IMR-90 (cell line): ENCODE measurements at regions not wholly inside any gene's neighbourhood (a gene's known extent, or its start where the extent isn't known, plus 50 kb on each side); places are given as distances from the start of the nearest gene placed in this dataset.

ENCODE experiments used
- ATAC-seq: fragments of 200-7000 bp; cut with Tn5 transposase; 2 replicates; pipeline ENCODE4 v1.9.1; 2020; ENCODE audit warnings: low read depth, mild to moderate bottlenecking, moderate library complexity
- BruUV-seq: library from RNA; stranded (reverse); fragments of 400-500 nt; replicated peaks from 2 replicates; lab custom pipeline; 2021; lab: Mats Ljungman, UMichigan
- CTCF ChIA-PET: fragments of 300-600 bp; formaldehyde crosslinking; extraction: SDS; loops from one replicate; lab custom pipeline; 2021; ENCODE audit warnings: antibody characterized with exemption; lab: Yijun Ruan, JAX
- POLR2A ChIA-PET: fragments of 300-600 bp; sonication (Branson Sonifier 250); formaldehyde crosslinking; loops from one replicate; lab custom pipeline; 2022; ENCODE audit warnings: antibody characterized with exemption; ENCODE audit not compliant: unreplicated experiment; lab: Charles Lee
- DNase-seq: peaks from one replicate; pipeline ENCODE4 v3.0.0; 2013
- H2AFZ ChIP-seq: replicated peaks from 2 replicates; pipeline ENCODE3; 2013; ENCODE audit warnings: low read length, mild to moderate bottlenecking; ENCODE audit not compliant: poor library complexity
- H2AK5ac ChIP-seq: 2 replicates; pipeline ENCODE4 v1.6.1; 2013; ENCODE audit warnings: low read depth, low read length, inconsistent platforms
- H2AK9ac ChIP-seq: replicated peaks from 2 replicates; pipeline ENCODE3; 2013; ENCODE audit warnings: mild to moderate bottlenecking, low read depth, low read length, moderate library complexity; ENCODE audit not compliant: poor library complexity
- H2BK120ac ChIP-seq: 2 replicates; pipeline ENCODE4 v1.6.1; 2013; ENCODE audit warnings: low read depth, low read length, inconsistent platforms
- H2BK15ac ChIP-seq: 3 replicates; pipeline ENCODE4 v1.6.1; 2013; ENCODE audit warnings: low read depth, low read length, inconsistent platforms
- H2BK20ac ChIP-seq: 2 replicates; pipeline ENCODE4 v1.6.1; 2013; ENCODE audit warnings: low read depth, mild to moderate bottlenecking, inconsistent platforms, low read length, moderate library complexity
- H2BK5ac ChIP-seq: 2 replicates; pipeline ENCODE4 v1.6.1; 2013; ENCODE audit warnings: mild to moderate bottlenecking, low read depth, low read length, inconsistent platforms; ENCODE audit not compliant: poor library complexity, severe bottlenecking
- H3K14ac ChIP-seq: replicated peaks from 2 replicates; pipeline ENCODE4 v1.6.1; 2013; ENCODE audit warnings: low read depth, low read length, inconsistent platforms
- H3K18ac ChIP-seq: 2 replicates; pipeline ENCODE4 v1.6.1; 2013; ENCODE audit warnings: low read depth, low read length, control low read depth
- H3K23ac ChIP-seq: 2 replicates; pipeline ENCODE4 v1.6.1; 2013; ENCODE audit warnings: low read depth, low read length, inconsistent platforms
- H3K27ac ChIP-seq: 2 replicates; pipeline ENCODE4 v1.5.1; 2013; ENCODE audit warnings: mild to moderate bottlenecking, control low read depth, low read length; ENCODE audit not compliant: insufficient read depth
- H3K27me3 ChIP-seq: 2 replicates; pipeline ENCODE4 v1.6.1; 2013; ENCODE audit warnings: low read length; ENCODE audit not compliant: control insufficient read depth, insufficient read depth
- H3K36me3 ChIP-seq: 2 replicates; pipeline ENCODE4 v1.6.1; 2013; ENCODE audit warnings: low read length, mixed read lengths; ENCODE audit not compliant: control insufficient read depth, insufficient read depth
- H3K4ac ChIP-seq: 2 replicates; pipeline ENCODE4 v1.6.1; 2013; ENCODE audit warnings: low read depth, low read length, inconsistent platforms
- H3K4me1 ChIP-seq: 2 replicates; pipeline ENCODE4 v1.6.1; 2013; ENCODE audit warnings: low read length, mixed read lengths; ENCODE audit not compliant: control insufficient read depth, insufficient read depth
- H3K4me2 ChIP-seq: 2 replicates; pipeline ENCODE4 v1.6.1; 2013; ENCODE audit warnings: low read depth, mild to moderate bottlenecking, control low read depth, low read length, moderate library complexity
- H3K4me3 ChIP-seq: 2 replicates; pipeline ENCODE4 v1.5.1; 2013; ENCODE audit warnings: low read depth, mild to moderate bottlenecking, control low read depth, low read length, moderate library complexity; ENCODE audit not compliant: insufficient read depth
- H3K56ac ChIP-seq: 2 replicates; pipeline ENCODE4 v1.6.1; 2013; ENCODE audit warnings: low read length, inconsistent platforms; ENCODE audit not compliant: insufficient read depth; ENCODE audit errors: extremely low read depth
- H3K79me1 ChIP-seq, 2 experiments: 2 replicates each; pipeline ENCODE4 v1.6.1; 2013; ENCODE audit warnings: low read length in 2 of 2, inconsistent platforms in 1 of 2, low read depth in 1 of 2
- H3K9ac ChIP-seq: 2 replicates; pipeline ENCODE4 v1.6.1; 2013; ENCODE audit warnings: low read depth, low read length, control low read depth
- H3K9me1 ChIP-seq: 2 replicates; pipeline ENCODE4 v1.6.1; 2013; ENCODE audit warnings: low read length, inconsistent platforms; ENCODE audit not compliant: insufficient read depth
- H3K9me3 ChIP-seq: 2 replicates; pipeline ENCODE4 v1.6.1; 2013; ENCODE audit warnings: low read length; ENCODE audit not compliant: control insufficient read depth, insufficient read depth
- H4K20me1 ChIP-seq: 2 replicates; pipeline ENCODE4 v1.6.1; 2013; ENCODE audit warnings: low read length, inconsistent platforms; ENCODE audit not compliant: insufficient read depth
- H4K5ac ChIP-seq: 2 replicates; pipeline ENCODE4 v1.6.1; 2013; ENCODE audit warnings: mild to moderate bottlenecking, low read depth, low read length, control low read depth
- H4K8ac ChIP-seq, 2 experiments: 2 replicates each; pipeline ENCODE4 v1.6.1; 2013; ENCODE audit warnings: low read depth in 2 of 2, low read length in 2 of 2, control low read depth in 1 of 2, inconsistent platforms in 1 of 2
- H4K91ac ChIP-seq: 2 replicates; pipeline ENCODE4 v1.6.1; 2013; ENCODE audit warnings: low read depth, low read length, inconsistent platforms; ENCODE audit not compliant: insufficient read depth
- BHLHE40 ChIP-seq: fragments of 150-350 bp; IDR thresholded peaks from 2 replicates; pipeline ENCODE4 v1.6.1; 2016; ENCODE audit warnings: mild to moderate bottlenecking, low read depth, low read length
- CEBPB ChIP-seq: IDR thresholded peaks from 2 replicates; pipeline ENCODE4 v1.6.1; 2012; ENCODE audit warnings: low read depth, low read length, improper control_type of control experiment
- CHD1 ChIP-seq: IDR thresholded peaks from 2 replicates; pipeline ENCODE4 v1.6.1; 2012; ENCODE audit warnings: low read depth, low read length, improper control_type of control experiment
- CTCF ChIP-seq: conservative IDR thresholded peaks from 2 replicates; pipeline ENCODE4 v1.5.1; 2012; ENCODE audit warnings: mild to moderate bottlenecking, low read depth, low read length, improper control_type of control experiment
- ELK1 ChIP-seq: fragments of 150-350 bp; IDR thresholded peaks from 2 replicates; pipeline ENCODE4 v1.6.1; 2016; ENCODE audit warnings: low read depth, mild to moderate bottlenecking, low read length, moderate library complexity, borderline replicate concordance
- FOS ChIP-seq: fragments of 150-350 bp; IDR thresholded peaks from 2 replicates; pipeline ENCODE4 v1.6.1; 2016; ENCODE audit warnings: low read depth, low read length
- MAFK ChIP-seq: IDR thresholded peaks from 2 replicates; pipeline ENCODE4 v1.6.1; 2012; ENCODE audit warnings: low read depth, low read length, improper control_type of control experiment
- MXI1 ChIP-seq: IDR thresholded peaks from 2 replicates; pipeline ENCODE4 v1.6.1; 2012; ENCODE audit warnings: low read depth, mild to moderate bottlenecking, low read length, moderate library complexity, borderline replicate concordance
- RAD21 ChIP-seq: IDR thresholded peaks from 2 replicates; pipeline ENCODE4 v1.6.1; 2012; ENCODE audit warnings: low read length, improper control_type of control experiment
- RCOR1 ChIP-seq: IDR thresholded peaks from 2 replicates; pipeline ENCODE4 v1.6.1; 2012; ENCODE audit warnings: mild to moderate bottlenecking, low read length, improper control_type of control experiment; ENCODE audit not compliant: insufficient replicate concordance
- RFX5 ChIP-seq: IDR thresholded peaks from 2 replicates; pipeline ENCODE4 v1.8.0; 2012; ENCODE audit warnings: low read depth, mild to moderate bottlenecking, low read length, moderate library complexity
- SMC3 ChIP-seq: fragments of 150-350 bp; IDR thresholded peaks from 2 replicates; pipeline ENCODE4 v1.6.1; 2016; ENCODE audit warnings: low read depth, mild to moderate bottlenecking, antibody characterized with exemption, low read length, moderate library complexity
- WGBS, 2 experiments: methylation state at CpG; one replicate each; pipeline versions ENCODE4 v1.1.5 to v1.1.7; 2013; ENCODE audit warnings: missing lambda C conversion rate in 2 of 2; ENCODE audit not compliant: insufficient read length in 1 of 2; ENCODE audit errors: extremely low coverage in 2 of 2; 5-methylcytosine and 5-hydroxymethylcytosine counted together
- dilution Hi-C: fragments of 300-500 bp; cut with HindIII; formaldehyde crosslinking; loops from one replicate; pipeline ENCODE4 v1.14.3; 2018; ENCODE audit warnings: low sequenced_read_pairs; ENCODE audit not compliant: unreplicated experiment
- in situ Hi-C: fragments of 300-500 bp; cut with MboI; formaldehyde crosslinking; loops from 3 replicates; pipeline ENCODE4 v1.14.3; 2019; ENCODE audit warnings: low sequenced_read_pairs, inconsistent platforms, mixed read lengths
- intact Hi-C: fragments of 100-400 bp; cut with micrococcal nuclease; formaldehyde crosslinking; loops from 2 replicates; pipeline ENCODE4 v1.10.0; 2022

- no peak overlapping the region for H3K27ac ChIP-seq
- no peak overlapping the region for H3K4me3 ChIP-seq
- no peak overlapping the region for H3K4ac ChIP-seq
- dilution Hi-C loops = no loop called here
- H4K20me1 ChIP-seq = no peaks in the 10 kb centered on the region
- H3K9me3 ChIP-seq = no peaks in the 10 kb centered on the region
- DNase-seq (no peak), ATAC-seq (no peak)
- H3K23ac ChIP-seq = no peak overlapping the region
- in situ Hi-C loops = no loop called here
- H2AFZ ChIP-seq = no peak overlapping the region
- no peak overlapping the region for H3K18ac ChIP-seq
- H2BK20ac ChIP-seq = no peak overlapping the region
- H3K56ac ChIP-seq = no peak overlapping the region
- H3K9me1 ChIP-seq = no peaks in the 10 kb centered on the region
- WGBS, 2 experiments = no CpG with 5 or more reads among the region's 4 CpGs
- TF ChIP-seq ELK1 (no peak), MXI1 (no peak), RAD21 (no peak), SMC3 (no peak), FOS (no peak), CEBPB (no peak), MAFK (no peak), CHD1 (no peak), RFX5 (no peak), BHLHE40 (no peak), CTCF (no peak), RCOR1 (no peak)
- no peak overlapping the region for H2BK120ac ChIP-seq
- no peak overlapping the region for H4K8ac ChIP-seq
- H2AK5ac ChIP-seq = no peak overlapping the region
- H2BK15ac ChIP-seq = no peak overlapping the region
- BruUV-seq = no TSS peak
- H2BK5ac ChIP-seq = no peak overlapping the region
- no peak overlapping the region for H4K91ac ChIP-seq
- H4K5ac ChIP-seq = no peak overlapping the region
- no peak overlapping the region for H3K9ac ChIP-seq
- H3K4me1 ChIP-seq = no peaks in the 10 kb centered on the region
- POLR2A ChIA-PET = no interaction called here
- H3K14ac ChIP-seq = no peak overlapping the region
- CTCF ChIA-PET = no interaction called here
- H3K4me2 ChIP-seq = no peak overlapping the region
- no peaks in the 10 kb centered on the region for H3K79me1 ChIP-seq
- no peaks in the 10 kb centered on the region for H3K27me3 ChIP-seq
- intact Hi-C loops = no loop called here
- H3K36me3 ChIP-seq = no peaks in the 10 kb centered on the region
- no peak overlapping the region for H2AK9ac ChIP-seq
Measured at GRCh38 chr1:238722812-238723211, 663.6 kb upstream of the CHRM3 start.
